DND-41 (cell line): ENCODE measurements at regions not wholly inside any gene's neighbourhood (a gene's known extent, or its start where the extent isn't known, plus 50 kb on each side); places are given as distances from the start of the nearest gene placed in this dataset.

Experiments used
- ATAC-seq: fragments of 200-7000 bp; cut with Tn5 transposase; 3 replicates; pipeline ENCODE4 v1.9.1; 2021; ENCODE audit warnings: low read depth; ENCODE audit not compliant: insufficient read depth
- DNase-seq: peaks from one replicate; pipeline ENCODE4 v3.0.0-alpha.2; 2020
- H2AFZ ChIP-seq: 2 replicates; pipeline ENCODE4 v1.6.0; 2012; ENCODE audit warnings: low read depth, low read length
- H3K27ac ChIP-seq: 2 replicates; pipeline ENCODE4 v1.5.1; 2012; ENCODE audit warnings: low read length, inconsistent platforms
- H3K27me3 ChIP-seq: fragments of 200-600 bp; sonication (generic); 2 replicates; pipeline ENCODE4 v1.6.0; 2012; ENCODE audit warnings: low read length, mild to moderate bottlenecking, inconsistent platforms; ENCODE audit not compliant: insufficient read depth, poor library complexity
- H3K36me3 ChIP-seq: 2 replicates; pipeline ENCODE4 v1.5.1; 2012; ENCODE audit warnings: low read length, inconsistent platforms; ENCODE audit not compliant: insufficient read depth
- H3K4me1 ChIP-seq: 2 replicates; pipeline ENCODE4 v1.5.1; 2012; ENCODE audit warnings: mild to moderate bottlenecking, low read length; ENCODE audit not compliant: insufficient read depth
- H3K4me2 ChIP-seq: 2 replicates; pipeline ENCODE4 v1.6.0; 2012; ENCODE audit warnings: mild to moderate bottlenecking, moderate library complexity, low read length, inconsistent platforms; ENCODE audit not compliant: insufficient read depth
- H3K4me3 ChIP-seq, 2 experiments: fragments of 200-600 bp in 1 of 2; shearing (Covaris generic) in 1 of 2; 2 replicates each; pipeline ENCODE4 v1.5.1; 2012 to 2016; ENCODE audit warnings: inconsistent platforms in 2 of 2, low read length in 2 of 2, mild to moderate bottlenecking in 2 of 2, low read depth in 1 of 2, moderate library complexity in 1 of 2
- H3K79me2 ChIP-seq: 2 replicates; pipeline ENCODE4 v1.6.0; 2012; ENCODE audit warnings: low read length, inconsistent platforms; ENCODE audit not compliant: insufficient read depth
- H3K9ac ChIP-seq: 2 replicates; pipeline ENCODE4 v1.6.0; 2012; ENCODE audit warnings: low read depth, mild to moderate bottlenecking, inconsistent platforms, low read length, moderate library complexity
- H3K9me3 ChIP-seq: 2 replicates; pipeline ENCODE4 v1.5.1; 2012; ENCODE audit warnings: low read length, moderate library complexity, mild to moderate bottlenecking, inconsistent platforms; ENCODE audit not compliant: insufficient read depth, severe bottlenecking
- H4K20me1 ChIP-seq: 2 replicates; pipeline ENCODE4 v1.6.0; 2012; ENCODE audit warnings: low read length; ENCODE audit not compliant: insufficient read depth
- EZH2 ChIP-seq: IDR thresholded peaks from 3 replicates; pipeline ENCODE4 v1.6.1; 2012; ENCODE audit warnings: borderline replicate concordance, low read depth, mild to moderate bottlenecking, moderate library complexity, low read length, inconsistent platforms; ENCODE audit not compliant: severe bottlenecking
- TF ChIP-seq, protein P1 (sequence below): IDR thresholded peaks from 2 replicates; pipeline ENCODE4 v1.5.1; 2012; ENCODE audit warnings: borderline replicate concordance, low read length, moderate library complexity, mild to moderate bottlenecking; ENCODE audit not compliant: poor library complexity, severe bottlenecking; ENCODE audit errors: extremely low read depth

DNA sequence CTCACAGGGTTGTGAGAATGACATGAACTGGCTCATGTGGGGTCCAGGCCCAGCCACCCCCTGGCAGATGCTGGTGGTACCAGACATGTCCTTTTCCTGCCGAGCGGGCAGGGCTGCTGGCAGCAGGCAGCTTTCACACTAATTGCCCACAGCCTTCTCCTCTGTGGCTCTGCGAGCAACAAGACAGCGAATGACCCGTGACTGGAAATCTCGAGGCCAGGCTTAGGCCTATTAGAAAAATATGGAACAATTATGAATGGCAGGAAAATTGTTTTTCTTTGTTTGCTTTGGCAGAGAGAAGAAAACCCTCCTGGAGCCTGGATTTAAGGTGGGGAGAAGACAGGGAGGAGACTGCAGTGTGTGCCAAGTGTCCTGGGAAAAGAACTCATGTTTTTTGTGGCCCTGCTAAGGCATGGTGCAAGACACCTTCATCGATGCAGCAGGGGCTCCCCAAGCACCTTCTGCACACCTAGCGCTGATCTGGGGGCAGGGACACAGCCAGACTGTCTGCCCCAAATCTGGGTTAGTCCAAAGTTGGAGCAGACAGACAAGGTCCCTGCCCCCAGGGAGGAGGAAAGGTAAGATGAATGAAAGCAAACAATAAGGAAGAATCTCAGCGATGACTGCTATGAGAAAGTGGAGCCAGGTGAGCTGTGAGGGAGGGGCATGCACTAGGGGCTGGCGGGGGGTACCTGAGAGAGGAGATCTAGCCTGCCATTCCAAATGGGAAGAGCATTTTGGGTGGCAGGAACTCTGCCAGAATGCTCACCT, 193.8 kb upstream of the TLE3 start:
- Histone ChIP-seq H3K9me3 (no peaks in the 10 kb centered on the region), H3K4me1 (no peaks in the 10 kb centered on the region), H4K20me1 (no peaks in the 10 kb centered on the region), H3K36me3 (no peaks in the 10 kb centered on the region), H3K27me3 (no peaks in the 10 kb centered on the region), H3K9ac (no peak overlapping the region), H3K4me3 (no peak overlapping the region), H3K4me2 (no peak overlapping the region), H2AFZ (no peak overlapping the region), H3K27ac (no peak overlapping the region), H3K79me2 (no peaks in the 10 kb centered on the region)
- TF ChIP-seq, protein P1, sequence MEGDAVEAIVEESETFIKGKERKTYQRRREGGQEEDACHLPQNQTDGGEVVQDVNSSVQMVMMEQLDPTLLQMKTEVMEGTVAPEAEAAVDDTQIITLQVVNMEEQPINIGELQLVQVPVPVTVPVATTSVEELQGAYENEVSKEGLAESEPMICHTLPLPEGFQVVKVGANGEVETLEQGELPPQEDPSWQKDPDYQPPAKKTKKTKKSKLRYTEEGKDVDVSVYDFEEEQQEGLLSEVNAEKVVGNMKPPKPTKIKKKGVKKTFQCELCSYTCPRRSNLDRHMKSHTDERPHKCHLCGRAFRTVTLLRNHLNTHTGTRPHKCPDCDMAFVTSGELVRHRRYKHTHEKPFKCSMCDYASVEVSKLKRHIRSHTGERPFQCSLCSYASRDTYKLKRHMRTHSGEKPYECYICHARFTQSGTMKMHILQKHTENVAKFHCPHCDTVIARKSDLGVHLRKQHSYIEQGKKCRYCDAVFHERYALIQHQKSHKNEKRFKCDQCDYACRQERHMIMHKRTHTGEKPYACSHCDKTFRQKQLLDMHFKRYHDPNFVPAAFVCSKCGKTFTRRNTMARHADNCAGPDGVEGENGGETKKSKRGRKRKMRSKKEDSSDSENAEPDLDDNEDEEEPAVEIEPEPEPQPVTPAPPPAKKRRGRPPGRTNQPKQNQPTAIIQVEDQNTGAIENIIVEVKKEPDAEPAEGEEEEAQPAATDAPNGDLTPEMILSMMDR = no peak
- no peak for TF ChIP-seq EZH2
- ATAC-seq (no peak), DNase-seq (no peak)

DNA sequence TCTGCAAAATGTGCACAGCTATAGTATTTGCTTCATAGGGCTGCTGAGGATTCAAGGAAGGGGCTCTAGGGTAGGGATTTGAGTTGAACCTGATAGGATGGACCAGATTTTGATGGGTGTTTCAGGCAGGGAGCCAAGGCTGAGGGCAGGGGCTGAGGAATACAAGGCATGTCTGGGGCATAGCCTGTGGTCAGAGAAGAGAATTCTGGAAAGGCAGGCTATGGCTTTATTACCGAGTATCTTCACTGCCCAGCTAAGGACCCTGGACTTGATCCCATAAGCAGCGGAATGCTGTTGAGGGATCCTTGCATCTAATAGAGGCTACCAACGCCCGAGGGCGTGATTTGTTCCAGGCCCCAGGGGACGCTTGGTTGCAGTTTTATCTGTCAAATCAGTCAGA, 193.0 kb upstream of the TLE3 start:
- no peak for ATAC-seq
- Histone ChIP-seq H3K4me2 (no peak overlapping the region), H2AFZ (no peak overlapping the region), H3K4me1 (no peaks in the 10 kb centered on the region), H4K20me1 (no peaks in the 10 kb centered on the region), H3K79me2 (no peaks in the 10 kb centered on the region), H3K27ac (no peak overlapping the region), H3K36me3 (no peaks in the 10 kb centered on the region), H3K4me3 (no peak overlapping the region), H3K9me3 (no peaks in the 10 kb centered on the region), H3K9ac (no peak overlapping the region), H3K27me3 (no peaks in the 10 kb centered on the region)
- TF ChIP-seq EZH2 = no peak
- TF ChIP-seq, protein P1 = no peak
- no peak for DNase-seq

DNA sequence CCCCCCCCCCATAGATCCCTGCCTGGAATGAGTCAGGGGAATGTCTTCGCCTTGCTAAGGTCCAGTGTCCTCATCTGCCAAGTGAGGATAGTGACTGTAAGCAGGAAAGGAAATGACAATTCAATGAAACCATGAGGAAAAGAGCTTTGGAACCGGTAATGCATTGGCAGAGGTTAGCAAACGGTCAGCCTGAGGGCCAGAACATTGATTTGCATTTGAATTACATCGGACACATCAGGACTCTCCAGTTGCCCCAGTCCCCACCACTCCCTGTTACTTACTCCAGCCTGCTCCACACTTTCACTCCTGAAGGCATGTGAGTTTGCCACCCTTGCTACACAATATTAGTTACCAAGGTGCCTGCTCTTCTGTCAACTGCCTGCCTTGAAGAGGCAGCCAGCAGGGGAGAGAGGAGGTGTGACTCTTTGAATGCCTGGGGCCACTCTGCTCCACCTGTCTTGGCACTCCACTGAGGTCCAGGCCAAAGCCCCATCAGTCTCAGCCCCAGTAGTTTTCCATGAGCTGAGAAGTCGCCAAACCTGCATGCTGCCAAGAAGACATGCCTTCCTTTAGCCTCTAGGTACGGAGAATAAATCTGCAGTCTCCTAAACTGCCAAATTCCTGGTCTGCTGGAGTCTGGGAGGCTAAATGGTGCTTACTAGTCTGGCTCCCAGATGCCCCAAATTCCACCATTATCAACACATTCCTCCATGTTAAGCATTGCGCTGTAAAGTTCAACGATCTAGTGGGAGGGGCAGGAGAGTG, 191.7 kb upstream of the TLE3 start:
- H3K27me3 ChIP-seq = no peaks in the 10 kb centered on the region
- H3K9ac ChIP-seq = no peak overlapping the region
- H3K79me2 ChIP-seq = no peaks in the 10 kb centered on the region
- no peak overlapping the region for H3K4me3 ChIP-seq
- no peak for ATAC-seq
- no peak overlapping the region for H2AFZ ChIP-seq
- H4K20me1 ChIP-seq = no peaks in the 10 kb centered on the region
- no peak overlapping the region for H3K27ac ChIP-seq
- H3K9me3 ChIP-seq = no peaks in the 10 kb centered on the region
- TF ChIP-seq, protein P1 = no peak
- no peak for TF ChIP-seq EZH2
- no peaks in the 10 kb centered on the region for H3K4me1 ChIP-seq
- no peak overlapping the region for H3K4me2 ChIP-seq
- H3K36me3 ChIP-seq = no peaks in the 10 kb centered on the region
- no peak for DNase-seq
